GM18861 (cell line): ENCODE measurements at regions not wholly inside any gene's neighbourhood (a gene's known extent, or its start where the extent isn't known, plus 50 kb on each side); places are given as distances from the start of the nearest gene placed in this dataset.
"Not testable (repeated sequence)": the region's sequence is repeated elsewhere in the genome, so short reads cannot be mapped to it uniquely, and the experiment has no call there.

Experiments
- ATAC-seq: cut with Tn5 transposase; IDR thresholded peaks from one replicate; pipeline ENCODE4 v1.9.1; 2021; ENCODE audit not compliant: unreplicated experiment

DNA sequence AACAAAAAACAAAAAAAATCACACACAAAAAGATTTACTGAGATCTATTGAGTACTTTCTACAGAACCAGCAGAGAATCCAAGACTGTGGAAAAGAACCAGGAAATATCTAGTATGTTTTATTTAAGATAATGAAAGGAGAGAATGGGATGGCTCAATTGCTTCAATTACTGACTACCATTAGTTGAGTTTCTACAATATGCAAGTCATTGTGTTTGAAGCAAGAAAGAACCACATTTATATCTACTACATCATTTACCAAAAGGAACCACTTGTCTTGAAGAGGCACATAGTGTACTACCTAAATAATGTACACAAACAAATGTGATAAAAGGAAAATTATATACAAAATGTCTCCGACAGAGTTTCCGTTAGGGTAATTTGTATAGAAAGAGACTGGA, 325.9 kb upstream of the TNC start:
- no peak for ATAC-seq

DNA sequence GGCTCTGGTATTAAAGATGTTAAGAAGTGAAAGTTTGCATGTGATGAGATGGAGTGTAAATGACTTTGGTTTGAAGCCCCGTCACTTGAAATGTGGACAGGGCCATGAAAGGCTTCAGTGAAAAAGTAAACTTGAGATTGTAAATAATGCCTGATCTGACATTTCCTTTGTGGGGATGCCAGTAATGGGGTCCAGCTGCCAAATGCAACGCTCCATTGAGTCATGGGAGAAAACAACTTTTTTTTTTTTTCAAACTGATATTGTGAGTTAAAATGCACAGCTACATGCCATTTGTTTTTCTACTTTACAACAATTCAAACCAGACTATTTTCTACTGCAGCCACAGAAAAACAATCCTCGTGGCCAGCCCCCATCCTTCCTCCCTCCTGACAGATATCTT, 327.0 kb upstream of the TNC start:
- no peak for ATAC-seq

DNA sequence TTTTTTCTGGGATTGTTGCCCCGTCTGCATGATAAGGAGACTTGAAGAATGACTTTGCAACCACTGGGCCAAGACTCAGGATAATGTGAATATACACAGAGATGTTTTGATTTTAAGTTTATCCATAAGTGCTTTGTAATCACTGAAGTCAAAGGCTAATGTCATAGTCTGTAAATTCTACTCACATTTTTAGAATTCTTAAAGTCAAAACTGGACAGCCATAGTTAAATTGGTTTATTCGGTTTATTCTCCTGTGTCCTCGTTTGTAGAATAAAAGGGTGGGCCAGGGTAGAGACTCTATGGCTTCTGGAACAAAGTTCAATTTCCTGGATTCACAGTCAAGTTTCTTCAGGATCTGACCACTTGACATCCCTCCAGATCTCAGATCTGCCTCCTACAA, 327.7 kb upstream of the TNC start:
- no peak for ATAC-seq

- ATAC-seq: no peak
Observed at GRCh38 chr9:115456515-115456914, 338.6 kb upstream of the TNC start.

DNA sequence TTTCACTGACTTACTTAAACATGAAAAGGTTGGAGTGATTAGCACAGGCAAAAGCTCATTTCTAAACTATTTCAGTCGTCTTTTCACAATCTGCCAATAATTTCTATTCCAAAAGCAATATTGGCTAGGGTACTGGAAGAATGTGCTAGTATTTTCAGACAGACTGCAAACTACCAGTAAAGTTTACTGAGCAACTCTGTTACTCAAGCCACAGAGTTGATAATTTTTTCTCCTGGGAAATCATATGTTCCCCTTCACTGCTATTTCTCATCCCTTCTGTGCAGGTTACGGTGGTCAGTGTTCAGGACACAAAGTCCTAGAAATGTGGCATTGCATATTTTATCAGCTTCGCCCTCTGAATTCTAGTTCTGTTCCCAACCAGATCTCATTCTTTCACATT, 343.3 kb upstream of the TNC start:
- ATAC-seq: no peak

- ATAC-seq: no peak
Observed at GRCh38 chr9:115462623-115463022, 344.7 kb upstream of the TNC start.

DNA sequence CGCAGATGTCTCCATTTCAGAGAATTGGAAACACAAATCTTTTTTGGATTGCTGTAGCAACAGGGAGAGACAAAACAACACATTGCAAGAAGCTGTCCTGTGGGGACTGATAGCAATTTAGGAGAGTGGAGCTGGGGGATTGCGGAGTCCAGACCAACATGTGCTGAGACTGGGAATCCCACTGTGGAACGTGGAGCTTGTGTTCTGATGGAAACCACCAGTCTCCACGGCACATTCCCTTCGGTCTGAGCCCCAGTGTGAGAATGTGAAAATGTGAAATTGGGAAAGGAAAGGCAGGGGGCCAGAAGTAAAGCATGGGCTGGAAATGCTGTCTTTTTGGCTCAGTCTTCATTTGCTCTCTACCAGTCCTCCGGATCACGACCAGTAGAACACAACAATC, 348.8 kb upstream of the TNC start:
- ATAC-seq: no peak

DNA sequence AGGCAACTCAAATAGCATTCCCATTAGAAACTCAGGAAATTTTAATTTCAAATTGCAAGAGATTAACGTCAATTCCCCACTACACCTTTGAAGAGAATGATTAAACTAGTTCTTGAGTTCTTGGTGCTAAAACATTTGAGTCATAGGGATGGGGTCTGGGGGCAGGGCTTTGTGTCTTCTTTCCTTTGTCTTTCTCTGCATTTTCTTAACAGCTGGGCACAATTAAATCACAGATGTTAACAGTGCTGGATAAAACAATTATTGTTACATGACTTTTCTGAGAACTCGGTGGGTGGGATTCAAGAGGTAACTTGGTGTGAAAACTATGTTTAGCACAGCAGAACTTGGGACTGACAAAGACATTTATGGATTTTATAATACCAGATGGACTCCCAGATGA, 351.9 kb upstream of the TNC start:
- no peak for ATAC-seq

DNA sequence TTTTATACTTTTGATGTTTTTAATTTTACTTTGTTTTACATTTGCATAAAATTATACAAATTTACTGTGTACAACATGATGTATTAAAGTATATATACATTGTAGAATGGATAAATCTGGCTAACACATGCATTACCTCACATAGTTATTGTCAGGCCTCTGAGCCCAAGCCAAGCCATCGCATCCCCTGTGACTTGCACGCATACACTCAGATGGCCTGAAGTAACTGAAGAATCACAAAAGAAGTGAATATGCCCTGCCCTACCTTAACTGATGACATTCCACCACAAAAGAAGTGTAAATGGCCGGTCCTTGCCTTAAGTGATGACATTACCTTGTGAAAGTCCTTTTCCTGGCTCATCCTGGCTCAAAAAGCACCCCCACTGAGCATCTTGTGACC, 355.1 kb upstream of the TNC start:
- ATAC-seq: not testable (repeated sequence)

DNA sequence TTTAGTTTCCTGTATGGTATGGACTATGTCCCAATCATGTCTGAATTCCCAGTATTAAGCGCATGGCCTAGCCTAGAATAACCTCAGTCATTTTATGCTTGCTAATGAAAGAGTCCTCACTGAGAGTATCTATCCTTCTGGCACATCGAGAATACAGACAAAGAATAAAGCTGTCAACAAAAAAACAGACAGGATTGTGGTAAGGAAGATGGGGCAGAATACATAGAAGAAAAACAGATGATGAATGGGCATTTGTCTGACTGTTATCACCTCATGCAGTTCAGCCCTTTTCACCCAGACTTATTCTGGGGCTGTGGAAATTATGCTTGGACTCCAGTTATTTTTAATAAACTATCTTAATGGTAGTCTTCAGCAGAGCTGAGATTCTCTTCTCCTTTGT, 363.8 kb upstream of the TNC start:
- no peak for ATAC-seq

- ATAC-seq: no peak
Observed at GRCh38 chr9:115482747-115483146, 364.8 kb upstream of the TNC start.

DNA sequence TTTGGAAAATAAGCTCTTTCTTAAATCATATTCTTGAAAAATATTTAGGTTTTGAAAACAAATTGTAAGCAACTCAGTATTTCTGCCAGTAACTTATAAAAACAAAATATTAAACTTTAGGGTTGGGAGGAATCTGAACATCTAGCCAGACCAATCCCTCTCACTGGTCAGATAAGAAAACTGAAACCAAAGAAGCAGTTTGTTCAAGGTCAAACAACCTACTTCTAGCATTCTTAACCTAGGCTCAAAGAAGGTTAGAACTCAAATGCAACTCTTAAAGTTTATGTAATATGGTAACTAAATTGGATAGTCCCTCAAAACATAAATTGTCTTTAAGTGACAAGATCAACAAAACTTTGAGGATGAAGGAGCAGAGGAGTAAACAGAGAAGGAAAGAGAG, 374.9 kb upstream of the TNC start:
- no peak for ATAC-seq

GRCh38 chr9:115494393-115494792, 376.4 kb upstream of the TNC start:
- ATAC-seq: no peak

GRCh38 chr9:115495052-115495635, 377.2 kb upstream of the TNC start:
- no peak for ATAC-seq

GRCh38 chr9:115495836-115496235, 377.9 kb upstream of the TNC start:
- ATAC-seq: no peak

GRCh38 chr9:115498303-115498702, 380.3 kb upstream of the TNC start:
- ATAC-seq: no peak

- ATAC-seq: no peak
Observed at GRCh38 chr9:115507148-115507547, 389.2 kb upstream of the TNC start.

DNA sequence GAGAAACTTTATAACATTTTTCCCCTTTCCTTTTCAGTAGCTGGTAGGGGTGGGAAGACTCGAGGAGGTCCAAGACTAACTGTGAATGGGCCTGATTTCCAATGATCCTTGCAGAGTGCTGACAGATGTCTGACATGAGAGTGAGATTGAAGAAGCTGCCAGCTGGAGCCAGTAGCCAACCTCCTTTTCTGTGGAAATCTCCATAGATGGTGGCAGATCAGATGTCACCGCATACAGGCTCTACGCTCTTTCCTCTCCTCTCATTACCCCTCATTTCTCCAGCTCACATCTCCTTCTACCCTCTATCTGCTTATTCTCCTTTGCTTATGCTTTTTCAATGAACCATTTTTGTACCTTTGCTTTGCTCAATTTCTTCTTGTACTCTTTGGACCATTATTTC, 395.2 kb upstream of the TNC start:
- ATAC-seq: no peak

DNA sequence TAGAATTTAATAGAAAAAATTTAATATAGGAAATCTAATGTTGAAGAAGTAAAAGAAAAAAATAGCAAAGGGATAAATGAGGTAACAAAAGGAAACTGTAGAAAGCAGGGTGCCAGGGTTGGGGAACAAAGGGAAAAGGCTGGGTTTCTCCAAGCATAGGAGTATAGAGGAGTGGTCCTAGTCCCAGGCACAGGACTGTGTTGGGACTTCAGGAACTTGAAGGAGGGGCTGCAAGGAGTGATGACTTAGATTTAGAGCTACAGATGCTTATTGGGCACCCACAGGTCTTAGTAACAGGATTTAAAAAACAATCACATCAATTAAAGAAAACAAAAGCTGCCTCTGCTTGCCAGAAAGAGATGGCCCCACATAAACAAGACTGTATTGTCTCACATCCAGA, 396.5 kb upstream of the TNC start:
- ATAC-seq: no peak

DNA sequence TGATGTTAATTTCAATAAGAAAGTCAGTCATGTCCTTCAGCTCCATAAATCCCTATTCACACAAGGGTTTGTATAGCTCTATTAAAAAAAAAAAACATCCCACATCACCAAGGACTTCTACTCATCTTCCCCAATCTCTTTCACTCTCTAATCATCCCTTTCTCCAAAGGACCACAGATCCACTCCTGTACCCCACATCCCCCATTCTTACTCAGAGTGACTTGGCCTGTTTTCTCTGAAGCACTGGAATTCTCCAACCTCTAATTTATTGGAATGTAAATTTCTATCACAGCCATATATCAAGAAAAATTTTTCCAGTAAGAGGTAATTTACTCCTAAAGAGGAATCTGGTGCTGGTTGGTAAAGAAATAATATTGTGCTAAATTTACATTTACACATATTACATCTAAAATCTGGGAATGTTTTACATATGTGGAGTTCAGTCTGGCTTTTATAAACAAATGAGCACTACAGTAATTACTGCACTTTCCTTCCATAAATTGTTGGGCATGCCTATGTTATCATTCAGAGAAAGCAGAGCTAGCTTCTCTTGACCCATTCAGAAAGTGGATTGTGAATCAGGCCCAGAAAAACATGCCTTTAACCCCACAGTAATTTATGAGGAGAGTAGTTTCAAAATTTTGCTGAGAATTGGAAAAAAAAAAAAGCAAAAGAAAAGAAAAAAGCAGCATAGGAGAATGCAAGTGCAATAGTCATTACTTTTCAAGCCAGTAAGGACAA, 399.5 kb upstream of the TNC start:
- ATAC-seq: no peak

GRCh38 chr9:115520646-115521045, 402.7 kb upstream of the TNC start:
- no peak for ATAC-seq

GRCh38 chr9:115522912-115523311, 405.0 kb upstream of the TNC start:
- ATAC-seq: no peak

GRCh38 chr9:115524453-115525059, 406.6 kb upstream of the TNC start:
- ATAC-seq: no peak
